H1 (cell line): ENCODE measurements at regions not wholly inside any gene's neighbourhood (a gene's known extent, or its start where the extent isn't known, plus 50 kb on each side); places are given as distances from the start of the nearest gene placed in this dataset.
"Not testable (repeated sequence)": the region's sequence is repeated elsewhere in the genome, so short reads cannot be mapped to it uniquely, and the experiment has no call there.

Source experiments
- CTCF ChIA-PET: fragments of 300-600 bp; sonication (Branson Sonifier 250); formaldehyde crosslinking; loops from one replicate; lab custom pipeline; 2021; ENCODE audit not compliant: partially characterized antibody; lab: Charles Lee
- POLR2A ChIA-PET: fragments of 300-600 bp; sonication (Branson Sonifier 250); formaldehyde crosslinking; loops from one replicate; lab custom pipeline; 2021; ENCODE audit warnings: inconsistent platforms; ENCODE audit not compliant: partially characterized antibody; lab: Charles Lee
- DNase-seq, 2 experiments: peaks; one replicate each; pipeline versions ENCODE4 v3.0.0 to v3.0.0-alpha.2; 2010 to 2022; ENCODE audit warnings: low spot score in 2 of 2, low read depth in 1 of 2, mixed read lengths in 1 of 2
- FAIRE-seq: peaks from 2 replicates; lab custom pipeline; 2011; peaks lifted over from hg19 to GRCh38; lab: Jason Lieb, UNC
- H2AFZ ChIP-seq: 2 replicates; pipeline ENCODE4 v1.8.1; 2012; ENCODE audit warnings: low read length, inconsistent platforms
- H2AK5ac ChIP-seq: 2 replicates; pipeline ENCODE4 v1.6.1; 2013; ENCODE audit warnings: low read depth, low read length
- H2BK120ac ChIP-seq: replicated peaks from 2 replicates; pipeline ENCODE3; 2013; ENCODE audit warnings: low read depth, low read length, inconsistent platforms
- H2BK12ac ChIP-seq: 2 replicates; pipeline ENCODE4 v1.6.1; 2013; ENCODE audit warnings: low read depth, low read length
- H2BK15ac ChIP-seq: 2 replicates; pipeline ENCODE4 v1.6.1; 2013; ENCODE audit warnings: low read length
- H2BK20ac ChIP-seq: 2 replicates; pipeline ENCODE4 v1.6.1; 2013; ENCODE audit warnings: low read length
- H2BK5ac ChIP-seq: 2 replicates; pipeline ENCODE4 v1.6.1; 2013; ENCODE audit warnings: low read depth, low read length
- H3K14ac ChIP-seq: 2 replicates; pipeline ENCODE4 v1.6.1; 2013; ENCODE audit warnings: inconsistent platforms; ENCODE audit not compliant: insufficient read length
- H3K18ac ChIP-seq: 2 replicates; pipeline ENCODE4 v1.6.1; 2013; ENCODE audit warnings: low read length; ENCODE audit errors: extremely low read depth
- H3K23ac ChIP-seq: 2 replicates; pipeline ENCODE4 v1.6.1; 2013; ENCODE audit warnings: inconsistent platforms; ENCODE audit not compliant: insufficient read length
- H3K23me2 ChIP-seq: 2 replicates; pipeline ENCODE4 v1.6.1; 2013; ENCODE audit warnings: low read depth, low read length
- H3K27ac ChIP-seq: 2 replicates; pipeline ENCODE4 v1.6.1; 2011; ENCODE audit warnings: low read depth, low read length, inconsistent platforms
- H3K27me3 ChIP-seq, 4 experiments: replicated peaks in 1 of 4; 1 replicate in 1 of 4; 2 replicates in 3 of 4; pipeline versions ENCODE4 v1.6.1 to v1.8.1; 2011 to 2013; ENCODE audit warnings: low read length in 3 of 4, mild to moderate bottlenecking in 3 of 4, inconsistent platforms in 2 of 4, mixed read lengths in 2 of 4, moderate library complexity in 1 of 4; ENCODE audit not compliant: control insufficient read depth in 3 of 4, insufficient read depth in 3 of 4; ENCODE audit errors: extremely low read depth in 1 of 4
- H3K36me3 ChIP-seq, 4 experiments: 2 replicates each; pipeline versions ENCODE4 v1.6.1 to v1.8.1; 2011 to 2013; ENCODE audit warnings: mild to moderate bottlenecking in 4 of 4, low read length in 3 of 4, moderate library complexity in 2 of 4, control low read depth in 1 of 4, inconsistent platforms in 1 of 4; ENCODE audit not compliant: insufficient read depth in 4 of 4, control insufficient read depth in 2 of 4
- H3K4ac ChIP-seq: replicated peaks from 2 replicates; pipeline ENCODE3; 2013; ENCODE audit warnings: low read length, low read depth, mixed read lengths, inconsistent platforms; ENCODE audit not compliant: insufficient read length
- H3K4me1 ChIP-seq, 4 experiments: replicated peaks in 1 of 4; 1 replicate in 1 of 4; 2 replicates in 3 of 4; pipeline versions ENCODE4 v1.6.1 to v1.8.1; 2011 to 2013; ENCODE audit warnings: low read length in 3 of 4, inconsistent platforms in 2 of 4, mixed read lengths in 1 of 4; ENCODE audit not compliant: insufficient read depth in 4 of 4, control insufficient read depth in 3 of 4
- H3K4me2 ChIP-seq, 2 experiments: 2 replicates each; pipeline versions ENCODE4 v1.6.1 to v1.8.1; 2011 to 2013; ENCODE audit warnings: low read depth in 2 of 2, low read length in 2 of 2, control low read depth in 1 of 2, inconsistent platforms in 1 of 2, mild to moderate bottlenecking in 1 of 2; ENCODE audit not compliant: insufficient read depth in 1 of 2
- H3K4me3 ChIP-seq, 4 experiments: fragments of 200-600, 300-600 bp in 1 of 4; sonication (generic), shearing (Covaris generic), sonication (Bioruptor Twin) in 1 of 4; 2 replicates each; pipeline versions ENCODE4 v1.5.1 to v1.8.1; 2011 to 2016; ENCODE audit warnings: low read length in 4 of 4, low read depth in 3 of 4, control low read depth in 2 of 4, inconsistent platforms in 2 of 4, mild to moderate bottlenecking in 2 of 4, mixed read lengths in 1 of 4, moderate library complexity in 1 of 4; ENCODE audit not compliant: insufficient read depth in 2 of 4; ENCODE audit errors: extremely low read depth in 1 of 4
- H3K56ac ChIP-seq: replicated peaks from 2 replicates; pipeline ENCODE3; 2013; ENCODE audit warnings: low read depth, mild to moderate bottlenecking, mixed read lengths, low read length, inconsistent platforms; ENCODE audit not compliant: insufficient read length
- H3K79me1 ChIP-seq: 2 replicates; pipeline ENCODE4 v1.6.1; 2013; ENCODE audit warnings: low read depth, low read length, control low read depth
- H3K79me2 ChIP-seq, 2 experiments: 2 replicates each; pipeline versions ENCODE4 v1.6.1 to v1.8.1; 2012 to 2013; ENCODE audit warnings: low read length in 2 of 2, mild to moderate bottlenecking in 2 of 2, inconsistent platforms in 1 of 2; ENCODE audit not compliant: insufficient read depth in 2 of 2, control insufficient read depth in 1 of 2
- H3K9ac ChIP-seq, 4 experiments: replicated peaks in 1 of 4; 1 replicate in 1 of 4; 2 replicates in 3 of 4; pipeline versions ENCODE4 v1.6.1 to v1.8.1; 2011 to 2013; ENCODE audit warnings: low read depth in 3 of 4, low read length in 3 of 4, control low read depth in 2 of 4, mild to moderate bottlenecking in 2 of 4, moderate library complexity in 2 of 4, inconsistent platforms in 1 of 4; ENCODE audit errors: extremely low read depth in 1 of 4
- H3K9me3 ChIP-seq, 2 experiments: 2 replicates each; pipeline versions ENCODE4 v1.6.1 to v1.8.1; 2012 to 2013; ENCODE audit warnings: mild to moderate bottlenecking in 2 of 2, moderate library complexity in 2 of 2, control low read depth in 1 of 2, inconsistent platforms in 1 of 2, low read depth in 1 of 2, low read length in 1 of 2, mixed read lengths in 1 of 2; ENCODE audit not compliant: insufficient read depth in 2 of 2
- H4K20me1 ChIP-seq, 2 experiments: replicated peaks in 1 of 2; 2 replicates each; pipeline versions ENCODE3 to v1.8.1; 2011 to 2013; ENCODE audit warnings: inconsistent platforms in 2 of 2, low read length in 2 of 2, mild to moderate bottlenecking in 1 of 2; ENCODE audit not compliant: insufficient read depth in 2 of 2, control insufficient read depth in 1 of 2
- H4K5ac ChIP-seq: 2 replicates; pipeline ENCODE4 v1.6.1; 2013; ENCODE audit warnings: low read length, low read depth, mixed read lengths, inconsistent platforms; ENCODE audit not compliant: insufficient read length
- H4K8ac ChIP-seq: 2 replicates; pipeline ENCODE4 v1.8.0; 2013; ENCODE audit warnings: mild to moderate bottlenecking, moderate library complexity, low read length, inconsistent platforms; ENCODE audit not compliant: insufficient read depth; ENCODE audit errors: extremely low read depth
- H4K91ac ChIP-seq: replicated peaks from 2 replicates; pipeline ENCODE3; 2013; ENCODE audit warnings: low read length, mixed read lengths, inconsistent platforms; ENCODE audit not compliant: insufficient read length
- WGBS, 2 experiments: shearing (Covaris generic) in 1 of 2; methylation state at CpG; one replicate each; pipeline versions ENCODE4 v1.1.6 to v1.1.7; 2013 to 2015; ENCODE audit warnings: low lambda C conversion rate in 2 of 2, mixed read lengths in 2 of 2, inconsistent platforms in 1 of 2, low coverage in 1 of 2, missing lambda C conversion rate in 1 of 2; ENCODE audit not compliant: insufficient replicate concordance in 2 of 2, insufficient coverage in 1 of 2, insufficient read length in 1 of 2; ENCODE audit errors: extremely low coverage in 1 of 2, missing lambda C conversion rate in 1 of 2; 5-methylcytosine and 5-hydroxymethylcytosine counted together

DNA sequence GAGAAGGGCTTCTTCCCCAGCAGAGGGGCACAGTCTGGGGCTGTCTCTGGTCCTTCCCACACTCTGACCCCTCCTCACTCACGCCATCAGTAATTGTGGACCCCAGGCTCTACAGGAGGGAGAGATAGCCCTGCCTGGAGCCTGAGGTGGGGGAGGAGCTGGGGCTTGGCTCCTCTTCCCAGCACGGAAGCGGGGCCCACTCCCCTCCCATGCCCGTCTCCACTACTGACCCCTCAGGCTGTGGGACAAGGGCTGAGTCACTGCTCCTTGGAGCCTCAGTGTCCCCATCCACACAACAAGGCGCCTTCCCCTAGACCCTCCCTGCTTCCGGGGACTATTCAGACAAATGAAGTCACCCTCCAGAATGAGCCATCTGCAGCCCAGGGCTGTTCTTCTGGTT lies 133.1 kb downstream of the TNFRSF13B start:
- H4K91ac ChIP-seq, H2BK20ac ChIP-seq, H3K9me3 ChIP-seq, H3K56ac ChIP-seq, H4K8ac ChIP-seq, H4K5ac ChIP-seq, H3K9ac ChIP-seq, H2AK5ac ChIP-seq, H3K4me3 ChIP-seq, H2BK15ac ChIP-seq, H4K20me1 ChIP-seq, H3K4me2 ChIP-seq, H3K27ac ChIP-seq, H2BK12ac ChIP-seq, H3K36me3 ChIP-seq, H3K27me3 ChIP-seq, H3K14ac ChIP-seq, H3K4me1 ChIP-seq, FAIRE-seq, H3K23ac ChIP-seq, H2BK120ac ChIP-seq, H3K4ac ChIP-seq, H3K79me1 ChIP-seq, CTCF ChIA-PET, H3K18ac ChIP-seq, H2BK5ac ChIP-seq, POLR2A ChIA-PET, H2AFZ ChIP-seq, DNase-seq, H3K79me2 ChIP-seq, H3K23me2 ChIP-seq: not testable (repeated sequence)
- WGBS, 2 experiments, result no CpG with 5 or more reads among the region's 6 CpGs

DNA sequence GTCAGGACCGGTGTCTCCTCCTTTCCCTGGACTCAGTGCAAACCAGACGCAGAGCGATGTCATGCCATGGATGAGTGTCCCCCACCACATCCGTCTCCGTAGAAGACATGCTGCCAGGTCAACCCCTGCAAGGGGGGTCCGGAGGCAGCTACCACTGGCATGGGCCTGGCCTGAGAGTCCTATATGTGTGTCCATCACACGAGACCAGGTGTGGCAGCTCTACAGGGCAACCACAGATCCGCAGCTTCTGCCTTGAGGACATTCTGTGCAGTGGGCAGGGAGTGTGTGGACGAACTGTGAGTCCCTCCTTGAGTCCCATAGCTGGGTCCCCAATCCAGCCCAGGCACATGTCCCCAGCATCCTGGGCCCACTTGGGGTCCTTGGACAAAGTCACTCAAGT lies 133.6 kb downstream of the TNFRSF13B start:
- POLR2A ChIA-PET, H3K36me3 ChIP-seq, CTCF ChIA-PET: not testable (repeated sequence)

More for the DNA sequence above, 133.6 kb downstream of the TNFRSF13B start:
- H3K14ac ChIP-seq, H3K23ac ChIP-seq, H3K79me1 ChIP-seq, FAIRE-seq, H3K9ac ChIP-seq, H3K4ac ChIP-seq, H3K27ac ChIP-seq, H3K23me2 ChIP-seq, H2BK15ac ChIP-seq, H3K4me2 ChIP-seq, H2AK5ac ChIP-seq, H3K79me2 ChIP-seq, H2BK120ac ChIP-seq, H4K8ac ChIP-seq, H2AFZ ChIP-seq, H2BK20ac ChIP-seq, H4K5ac ChIP-seq, H4K20me1 ChIP-seq, H3K18ac ChIP-seq, H3K27me3 ChIP-seq, H2BK12ac ChIP-seq, DNase-seq, H3K4me1 ChIP-seq, H3K56ac ChIP-seq, H4K91ac ChIP-seq, H3K9me3 ChIP-seq, H2BK5ac ChIP-seq, H3K4me3 ChIP-seq: not testable (repeated sequence)
- 96% methylated on average over 4 of the region's 9 CpGs; no CpG with 5 or more reads in 1 of the 2 experiments for WGBS, 2 experiments
